Lower leg skin (tissue), 3 donors: ENCODE measurements at regions not wholly inside any gene's neighbourhood (a gene's known extent, or its start where the extent isn't known, plus 50 kb on each side); places are given as distances from the start of the nearest gene placed in this dataset.

ENCODE experiments used
- CTCF ChIP-seq, 3 donors: fragments of 450-650 bp; IDR thresholded peaks; one replicate each; pipeline ENCODE4 v1.5.1; 2016; ENCODE audit warnings: antibody characterized with exemption in 3 of 3, mild to moderate bottlenecking in 3 of 3, moderate library complexity in 2 of 3
- POLR2A ChIP-seq, 2 donors: fragments of 450-650 bp; IDR thresholded peaks; one replicate each; pipeline ENCODE4 v1.6.1; 2016 to 2017; ENCODE audit warnings: antibody characterized with exemption in 2 of 2, mild to moderate bottlenecking in 1 of 2, moderate library complexity in 1 of 2

DNA sequence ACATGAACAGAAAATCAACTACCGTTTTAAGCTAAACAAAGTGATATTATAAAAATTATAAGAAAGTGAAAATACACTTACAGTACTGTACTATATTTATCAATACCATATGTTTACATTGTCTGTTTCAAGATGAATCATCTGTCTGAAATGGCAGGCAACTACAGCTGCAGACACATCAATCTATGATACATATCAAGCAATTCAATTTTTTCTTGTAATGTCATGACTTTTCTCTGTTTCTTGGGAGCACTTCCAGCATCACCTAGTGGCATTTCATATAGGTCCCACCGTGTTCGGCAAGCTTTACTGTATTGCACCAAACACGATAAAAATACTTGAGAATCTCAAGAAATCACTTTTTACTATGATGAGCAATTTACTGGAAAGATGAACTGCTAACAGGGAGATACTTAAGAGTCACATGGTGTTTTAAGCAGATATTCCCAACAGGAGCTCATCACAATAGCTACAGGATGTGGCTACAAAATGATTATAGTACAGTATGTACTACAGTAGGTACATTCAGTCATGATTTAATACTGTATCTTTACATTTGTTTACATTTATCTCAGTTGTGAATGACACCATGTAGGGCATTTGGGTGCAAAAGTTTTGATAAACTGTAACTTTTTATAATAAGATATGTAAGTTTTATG, 207.4 kb downstream of the ADAM29 start:
- TF ChIP-seq CTCF (IDR thresholded peaks at IDR 0.05) = no peak
- TF ChIP-seq POLR2A (IDR thresholded peaks at IDR 0.05) = no peak
